ENCODE measurements at regions not wholly inside any gene's neighbourhood (a gene's known extent, or its start where the extent isn't known, plus 50 kb on each side); places are given as distances from the start of the nearest gene placed in this dataset.

- Mint-ChIP-seq H3K27me3 (peaks cover 50% of the 10 kb centered on the region), H3K4me3 (no peak overlapping the region), H3K27ac (no peak overlapping the region), H3K9me3 (no peaks in the 10 kb centered on the region), H3K4me1 (ENCODE audit: unreplicated experiment) (no peaks in the 10 kb centered on the region), H3K36me3 (no peaks in the 10 kb centered on the region)
- no peak for DNase-seq (ENCODE audit: extremely low spot score, unreplicated experiment)
- TF ChIP-seq, protein P1, sequence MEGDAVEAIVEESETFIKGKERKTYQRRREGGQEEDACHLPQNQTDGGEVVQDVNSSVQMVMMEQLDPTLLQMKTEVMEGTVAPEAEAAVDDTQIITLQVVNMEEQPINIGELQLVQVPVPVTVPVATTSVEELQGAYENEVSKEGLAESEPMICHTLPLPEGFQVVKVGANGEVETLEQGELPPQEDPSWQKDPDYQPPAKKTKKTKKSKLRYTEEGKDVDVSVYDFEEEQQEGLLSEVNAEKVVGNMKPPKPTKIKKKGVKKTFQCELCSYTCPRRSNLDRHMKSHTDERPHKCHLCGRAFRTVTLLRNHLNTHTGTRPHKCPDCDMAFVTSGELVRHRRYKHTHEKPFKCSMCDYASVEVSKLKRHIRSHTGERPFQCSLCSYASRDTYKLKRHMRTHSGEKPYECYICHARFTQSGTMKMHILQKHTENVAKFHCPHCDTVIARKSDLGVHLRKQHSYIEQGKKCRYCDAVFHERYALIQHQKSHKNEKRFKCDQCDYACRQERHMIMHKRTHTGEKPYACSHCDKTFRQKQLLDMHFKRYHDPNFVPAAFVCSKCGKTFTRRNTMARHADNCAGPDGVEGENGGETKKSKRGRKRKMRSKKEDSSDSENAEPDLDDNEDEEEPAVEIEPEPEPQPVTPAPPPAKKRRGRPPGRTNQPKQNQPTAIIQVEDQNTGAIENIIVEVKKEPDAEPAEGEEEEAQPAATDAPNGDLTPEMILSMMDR (conservative IDR thresholded peaks at IDR 0.05): no peak
Observed at GRCh38 chr22:22047266-22047665, 64.7 kb upstream of the TOP3B start.

DNA sequence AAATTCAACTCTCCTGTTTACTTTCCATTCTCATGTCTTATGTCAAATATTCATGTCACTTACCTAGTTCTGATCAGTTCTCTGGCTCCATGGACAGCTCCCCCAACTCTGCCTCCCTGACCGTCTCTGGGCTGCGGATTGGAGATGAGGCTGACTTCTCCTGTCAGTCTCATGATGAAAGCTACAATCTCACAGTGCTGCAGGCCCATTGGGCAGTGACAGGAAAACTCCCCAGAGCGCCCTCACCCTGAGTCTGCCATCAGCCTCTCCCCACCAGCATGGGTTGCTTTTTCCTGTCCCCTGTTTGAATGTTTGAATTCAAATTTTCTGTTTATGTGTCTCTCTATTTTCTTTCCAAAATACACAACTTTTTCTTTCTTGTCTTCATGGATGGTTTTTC, 63.8 kb upstream of the TOP3B start:
- H3K9me3 Mint-ChIP-seq: no peaks in the 10 kb centered on the region
- no peak overlapping the region for H3K27ac Mint-ChIP-seq
- H3K36me3 Mint-ChIP-seq: no peaks in the 10 kb centered on the region
- no peak for DNase-seq (ENCODE audit: extremely low spot score, unreplicated experiment)
- H3K4me3 Mint-ChIP-seq: no peak overlapping the region
- no peaks in the 10 kb centered on the region for H3K4me1 Mint-ChIP-seq (ENCODE audit: unreplicated experiment)
- TF ChIP-seq, protein P1 (conservative IDR thresholded peaks at IDR 0.05): no peak
- H3K27me3 Mint-ChIP-seq: peaks cover 44% of the 10 kb centered on the region

- no peaks in the 10 kb centered on the region for H3K36me3 Mint-ChIP-seq
- DNase-seq (ENCODE audit: extremely low spot score, unreplicated experiment): no peak
- TF ChIP-seq, protein P1 (conservative IDR thresholded peaks at IDR 0.05): no peak
- no peaks in the 10 kb centered on the region for H3K4me1 Mint-ChIP-seq (ENCODE audit: unreplicated experiment)
- no peak overlapping the region for H3K27ac Mint-ChIP-seq
- no peak overlapping the region for H3K4me3 Mint-ChIP-seq
- peaks cover 39% of the 10 kb centered on the region for H3K27me3 Mint-ChIP-seq
- H3K9me3 Mint-ChIP-seq: no peaks in the 10 kb centered on the region
Observed at GRCh38 chr22:22045571-22046335, 63.2 kb upstream of the TOP3B start.

GRCh38 chr22:22044153-22044552, 61.6 kb upstream of the TOP3B start:
- no peak overlapping the region for H3K27ac Mint-ChIP-seq
- TF ChIP-seq, protein P1 (conservative IDR thresholded peaks at IDR 0.05): no peak
- H3K36me3 Mint-ChIP-seq: no peaks in the 10 kb centered on the region
- H3K4me1 Mint-ChIP-seq (ENCODE audit: unreplicated experiment): no peaks in the 10 kb centered on the region
- no peak for DNase-seq (ENCODE audit: extremely low spot score, unreplicated experiment)
- H3K27me3 Mint-ChIP-seq: peaks cover 38% of the 10 kb centered on the region
- no peaks in the 10 kb centered on the region for H3K9me3 Mint-ChIP-seq
- H3K4me3 Mint-ChIP-seq: no peak overlapping the region

- DNase-seq (ENCODE audit: extremely low spot score, unreplicated experiment): no peak
- H3K4me3 Mint-ChIP-seq: no peak overlapping the region
- no peaks in the 10 kb centered on the region for H3K9me3 Mint-ChIP-seq
- H3K27ac Mint-ChIP-seq: no peak overlapping the region
- peaks cover 33% of the 10 kb centered on the region for H3K27me3 Mint-ChIP-seq
- H3K4me1 Mint-ChIP-seq (ENCODE audit: unreplicated experiment): no peaks in the 10 kb centered on the region
- TF ChIP-seq, protein P1 (conservative IDR thresholded peaks at IDR 0.05): no peak
- no peaks in the 10 kb centered on the region for H3K36me3 Mint-ChIP-seq
Observed at GRCh38 chr22:22043296-22044078, 60.9 kb upstream of the TOP3B start.

Data from type B pancreatic cell (in vitro differentiated cells).